SJSA1 (cell line): ENCODE measurements at regions not wholly inside any gene's neighbourhood (a gene's known extent, or its start where the extent isn't known, plus 50 kb on each side); places are given as distances from the start of the nearest gene placed in this dataset.

Experiments
- DNase-seq, 2 experiments: peaks; one replicate each; pipeline ENCODE4 v3.0.0-alpha.2; 2015 to 2020; ENCODE audit warnings: low spot score in 2 of 2, low read depth in 1 of 2
- H3K27ac ChIP-seq: fragments of 250-450 bp; sonication (Bioruptor Pico); 2 replicates; pipeline ENCODE4 v1.5.1; 2020; ENCODE audit warnings: mild to moderate bottlenecking, moderate library complexity
- H3K27me3 ChIP-seq: fragments of 250-450 bp; sonication (Bioruptor Pico); replicated peaks from 2 replicates; pipeline ENCODE4 v1.5.1; 2020; ENCODE audit warnings: mild to moderate bottlenecking, moderate library complexity
- H3K36me3 ChIP-seq: fragments of 250-450 bp; sonication (Bioruptor Pico); 2 replicates; pipeline ENCODE4 v1.5.1; 2020; ENCODE audit warnings: mild to moderate bottlenecking
- H3K4me1 ChIP-seq: fragments of 250-450 bp; sonication (Bioruptor Pico); replicated peaks from 2 replicates; pipeline ENCODE4 v1.6.1; 2021; ENCODE audit warnings: mild to moderate bottlenecking
- H3K4me3 ChIP-seq: fragments of 250-450 bp; sonication (Bioruptor Pico); 2 replicates; pipeline ENCODE4 v1.5.1; 2020; ENCODE audit warnings: mild to moderate bottlenecking
- H3K9me3 ChIP-seq: fragments of 250-450 bp; sonication (Bioruptor Pico); replicated peaks from 2 replicates; pipeline ENCODE4 v1.5.1; 2020; ENCODE audit warnings: mild to moderate bottlenecking

- no peaks in the 10 kb centered on the region for H3K9me3 ChIP-seq
- DNase-seq, result no peak
Observed at GRCh38 chr2:181352158-181352557, 105.0 kb upstream of the ITGA4 start.

GRCh38 chr2:181354626-181355025 is 102.6 kb upstream of the ITGA4 start:
- H3K36me3 ChIP-seq, result no peaks in the 10 kb centered on the region
- H3K4me1 ChIP-seq, result no peaks in the 10 kb centered on the region
- no peaks in the 10 kb centered on the region for H3K9me3 ChIP-seq
- no peak for DNase-seq
- no peak overlapping the region for H3K27ac ChIP-seq
- no peaks in the 10 kb centered on the region for H3K27me3 ChIP-seq
- no peak overlapping the region for H3K4me3 ChIP-seq

More at GRCh38 chr2:181352158-181352557, 105.0 kb upstream of the ITGA4 start:
- no peaks in the 10 kb centered on the region for H3K36me3 ChIP-seq
- H3K4me1 ChIP-seq, result no peaks in the 10 kb centered on the region
- no peaks in the 10 kb centered on the region for H3K27me3 ChIP-seq
- H3K27ac ChIP-seq, result no peak overlapping the region
- no peak overlapping the region for H3K4me3 ChIP-seq

GRCh38 chr2:181356526-181357130 is 100.6 kb upstream of the ITGA4 start:
- H3K27ac ChIP-seq, result no peak overlapping the region

GRCh38 chr2:181357979-181358378 is 99.2 kb upstream of the ITGA4 start:
- no peaks in the 10 kb centered on the region for H3K4me1 ChIP-seq
- no peaks in the 10 kb centered on the region for H3K27me3 ChIP-seq
- no peak overlapping the region for H3K4me3 ChIP-seq
- no peaks in the 10 kb centered on the region for H3K9me3 ChIP-seq
- no peak overlapping the region for H3K27ac ChIP-seq
- DNase-seq, result no peak
- no peaks in the 10 kb centered on the region for H3K36me3 ChIP-seq

More at GRCh38 chr2:181356526-181357130, 100.6 kb upstream of the ITGA4 start:
- Histone ChIP-seq H3K36me3 (no peaks in the 10 kb centered on the region), H3K4me3 (no peak overlapping the region), H3K4me1 (no peaks in the 10 kb centered on the region), H3K9me3 (no peaks in the 10 kb centered on the region), H3K27me3 (no peaks in the 10 kb centered on the region)
- no peak for DNase-seq

GRCh38 chr2:181362561-181362960 is 94.6 kb upstream of the ITGA4 start:
- no peaks in the 10 kb centered on the region for H3K4me1 ChIP-seq
- H3K9me3 ChIP-seq, result no peaks in the 10 kb centered on the region
- H3K27me3 ChIP-seq, result no peaks in the 10 kb centered on the region
- no peaks in the 10 kb centered on the region for H3K36me3 ChIP-seq
- no peak for DNase-seq
- H3K4me3 ChIP-seq, result no peak overlapping the region
- no peak overlapping the region for H3K27ac ChIP-seq

GRCh38 chr2:181363164-181363563 is 94.0 kb upstream of the ITGA4 start:
- no peak for DNase-seq
- Histone ChIP-seq H3K36me3 (no peaks in the 10 kb centered on the region), H3K27ac (no peak overlapping the region), H3K9me3 (no peaks in the 10 kb centered on the region), H3K27me3 (no peaks in the 10 kb centered on the region), H3K4me3 (no peak overlapping the region), H3K4me1 (peaks cover 5% of the 10 kb centered on the region)

- Histone ChIP-seq H3K36me3 (no peaks in the 10 kb centered on the region), H3K27ac (no peak overlapping the region), H3K9me3 (no peaks in the 10 kb centered on the region), H3K27me3 (no peaks in the 10 kb centered on the region), H3K4me3 (no peak overlapping the region), H3K4me1 (peaks cover 7% of the 10 kb centered on the region)
- no peak for DNase-seq
Observed at GRCh38 chr2:181364492-181365170, 92.6 kb upstream of the ITGA4 start.

- Histone ChIP-seq H3K27me3 (no peaks in the 10 kb centered on the region), H3K36me3 (no peaks in the 10 kb centered on the region), H3K27ac (no peak overlapping the region), H3K4me3 (no peak overlapping the region), H3K9me3 (no peaks in the 10 kb centered on the region), H3K4me1 (peaks cover 17% of the 10 kb centered on the region)
- DNase-seq, result no peak
Observed at GRCh38 chr2:181366675-181367175, 90.5 kb upstream of the ITGA4 start.

- Histone ChIP-seq H3K4me1 (peaks cover 22% of the 10 kb centered on the region), H3K4me3 (no peak overlapping the region), H3K36me3 (no peaks in the 10 kb centered on the region), H3K27me3 (no peaks in the 10 kb centered on the region), H3K9me3 (no peaks in the 10 kb centered on the region), H3K27ac (no peak overlapping the region)
- DNase-seq, result no peak
Observed at GRCh38 chr2:181367411-181367810, 89.8 kb upstream of the ITGA4 start.

- Histone ChIP-seq H3K36me3 (no peaks in the 10 kb centered on the region), H3K4me1 (peaks cover 28% of the 10 kb centered on the region), H3K9me3 (no peaks in the 10 kb centered on the region), H3K27ac (no peak overlapping the region), H3K4me3 (no peak overlapping the region), H3K27me3 (no peaks in the 10 kb centered on the region)
- peak in 1 of 2 experiments; percentile 20 for DNase-seq
Observed at GRCh38 chr2:181367906-181368435, 89.2 kb upstream of the ITGA4 start.

GRCh38 chr2:181370126-181370525 is 87.1 kb upstream of the ITGA4 start:
- no peak for DNase-seq
- Histone ChIP-seq H3K27ac (no peak overlapping the region), H3K4me1 (peaks cover 40% of the 10 kb centered on the region)

GRCh38 chr2:181371195-181371594 is 86.0 kb upstream of the ITGA4 start:
- H3K27me3 ChIP-seq, result no peaks in the 10 kb centered on the region
- no peaks in the 10 kb centered on the region for H3K36me3 ChIP-seq
- H3K4me1 ChIP-seq, result peaks cover 40% of the 10 kb centered on the region
- no peak overlapping the region for H3K4me3 ChIP-seq
- H3K27ac ChIP-seq, result peak overlapping the region; percentile 58
- no peak for DNase-seq
- no peaks in the 10 kb centered on the region for H3K9me3 ChIP-seq

More at GRCh38 chr2:181370126-181370525, 87.1 kb upstream of the ITGA4 start:
- Histone ChIP-seq H3K36me3 (no peaks in the 10 kb centered on the region), H3K4me3 (no peak overlapping the region), H3K9me3 (no peaks in the 10 kb centered on the region), H3K27me3 (no peaks in the 10 kb centered on the region)

GRCh38 chr2:181371782-181372645 is 85.2 kb upstream of the ITGA4 start:
- Histone ChIP-seq H3K27ac (peak overlapping the region; percentile 58), H3K9me3 (no peaks in the 10 kb centered on the region), H3K4me1 (peaks cover 40% of the 10 kb centered on the region), H3K36me3 (no peaks in the 10 kb centered on the region), H3K4me3 (no peak overlapping the region), H3K27me3 (no peaks in the 10 kb centered on the region)
- peak; percentile 62 to 94 for DNase-seq
